WTC11 (cell line): ENCODE measurements at regions not wholly inside any gene's neighbourhood (a gene's known extent, or its start where the extent isn't known, plus 50 kb on each side); places are given as distances from the start of the nearest gene placed in this dataset.

Experiments
- ATAC-seq: fragments of 200-7000 bp; cut with Tn5 transposase; 2 replicates; pipeline ENCODE4 v1.10.0; 2021; ENCODE audit warnings: mild to moderate bottlenecking, moderate library complexity
- CTCF ChIA-PET: fragments of 300-600 bp; sonication (Branson Sonifier 250); formaldehyde crosslinking; loops from one replicate; lab custom pipeline; 2021; ENCODE audit warnings: antibody characterized with exemption; lab: Charles Lee
- POLR2A ChIA-PET: fragments of 350-600 bp; sonication (Branson Sonifier 250); formaldehyde crosslinking; loops from one replicate; lab custom pipeline; 2021; ENCODE audit warnings: antibody characterized with exemption; lab: Charles Lee
- DNase-seq: peaks from one replicate; pipeline ENCODE4 v3.0.0; 2021; ENCODE audit warnings: low spot score
- H3K27ac Mint-ChIP-seq: 2 replicates; pipeline ENCODE4 v1.8.0; 2021; ENCODE audit warnings: mixed read lengths
- H3K27me3 Mint-ChIP-seq: 2 replicates; pipeline ENCODE4 v1.8.0; 2021; ENCODE audit warnings: low read depth, mild to moderate bottlenecking, moderate library complexity, mixed read lengths
- H3K36me3 Mint-ChIP-seq: 2 replicates; pipeline ENCODE4 v1.8.0; 2021; ENCODE audit warnings: mixed read lengths
- H3K4me1 Mint-ChIP-seq: 2 replicates; pipeline ENCODE4 v1.8.0; 2022; ENCODE audit warnings: mixed read lengths
- H3K4me3 Mint-ChIP-seq: 2 replicates; pipeline ENCODE4 v1.8.0; 2021; ENCODE audit warnings: mild to moderate bottlenecking, moderate library complexity, mixed read lengths
- H3K9me3 Mint-ChIP-seq: 2 replicates; pipeline ENCODE4 v1.8.0; 2021; ENCODE audit warnings: mixed read lengths
- CBFB ChIP-seq: sonication (generic); formaldehyde crosslinking; IDR thresholded peaks from 2 replicates; pipeline ENCODE4 v1.8.1; 2022; ENCODE audit warnings: mild to moderate bottlenecking, low read depth, missing genetic modification reagents
- GTF2I ChIP-seq: fragments of 250-450 bp; sonication (Bioruptor Pico); conservative IDR thresholded peaks from 2 replicates; pipeline ENCODE4 v1.4.0; 2021; ENCODE audit warnings: mild to moderate bottlenecking
- JUN ChIP-seq: sonication (generic); formaldehyde crosslinking; IDR thresholded peaks from 2 replicates; pipeline ENCODE4 v1.8.0; 2023; ENCODE audit warnings: mild to moderate bottlenecking, missing genetic modification reagents
- OVOL2 ChIP-seq: fragments of 250-450 bp; sonication (Bioruptor Pico); IDR thresholded peaks from 2 replicates; pipeline ENCODE4 v1.9.0; 2021; ENCODE audit warnings: mild to moderate bottlenecking, borderline replicate concordance
- SMAD4 ChIP-seq: sonication (generic); formaldehyde crosslinking; IDR thresholded peaks from 2 replicates; pipeline ENCODE4 v1.8.0; 2022; ENCODE audit warnings: mild to moderate bottlenecking, missing genetic modification reagents
- TEAD4 ChIP-seq: sonication (generic); formaldehyde crosslinking; IDR thresholded peaks from 2 replicates; pipeline ENCODE4 v1.8.0; 2022; ENCODE audit warnings: mild to moderate bottlenecking, missing genetic modification reagents
- USF1 ChIP-seq: sonication (generic); formaldehyde crosslinking; IDR thresholded peaks from 2 replicates; pipeline ENCODE4 v1.8.0; 2022; ENCODE audit warnings: mild to moderate bottlenecking, missing genetic modification reagents
- ZMAT4 ChIP-seq: fragments of 250-450 bp; sonication (Bioruptor Pico); IDR thresholded peaks from 2 replicates; pipeline ENCODE4 v1.9.0; 2021; ENCODE audit warnings: mild to moderate bottlenecking
- ZNF219 ChIP-seq: sonication (generic); formaldehyde crosslinking; IDR thresholded peaks from 2 replicates; pipeline ENCODE4 v1.8.0; 2023; ENCODE audit warnings: missing genetic modification reagents, mild to moderate bottlenecking, borderline replicate concordance
- ZNF396 ChIP-seq: fragments of 250-450 bp; sonication (Bioruptor Pico); IDR thresholded peaks from 2 replicates; pipeline ENCODE4 v1.8.0; 2021; ENCODE audit warnings: mild to moderate bottlenecking, moderate library complexity, borderline replicate concordance
- ZNF416 ChIP-seq: fragments of 250-450 bp; sonication (Bioruptor Pico); IDR thresholded peaks from 2 replicates; pipeline ENCODE4 v1.9.0; 2021; ENCODE audit warnings: mild to moderate bottlenecking, inconsistent platforms
- TF ChIP-seq, protein P1 (sequence below): sonication (generic); formaldehyde crosslinking; IDR thresholded peaks from 2 replicates; pipeline ENCODE4 v1.8.0; 2023; ENCODE audit warnings: missing genetic modification reagents, mild to moderate bottlenecking, borderline replicate concordance
- TF ChIP-seq, protein P2 (sequence below): sonication (generic); formaldehyde crosslinking; conservative IDR thresholded peaks from 2 replicates; pipeline ENCODE4 v1.8.1; 2022; ENCODE audit warnings: mild to moderate bottlenecking, missing genetic modification reagents
- TF ChIP-seq, protein P3 (sequence below): fragments of 250-450 bp; sonication (Bioruptor Pico); IDR thresholded peaks from 2 replicates; pipeline ENCODE4 v1.9.0; 2021; ENCODE audit warnings: moderate library complexity, mild to moderate bottlenecking, inconsistent platforms, borderline replicate concordance
- TF ChIP-seq, protein P4 (sequence below): fragments of 250-450 bp; sonication (Bioruptor Pico); IDR thresholded peaks from 2 replicates; pipeline ENCODE4 v1.9.0; 2021; ENCODE audit warnings: mild to moderate bottlenecking, borderline replicate concordance
- TF ChIP-seq, protein P5 (sequence below): sonication (generic); formaldehyde crosslinking; IDR thresholded peaks from 2 replicates; pipeline ENCODE4 v1.8.0; 2023; ENCODE audit warnings: missing genetic modification reagents

DNA sequence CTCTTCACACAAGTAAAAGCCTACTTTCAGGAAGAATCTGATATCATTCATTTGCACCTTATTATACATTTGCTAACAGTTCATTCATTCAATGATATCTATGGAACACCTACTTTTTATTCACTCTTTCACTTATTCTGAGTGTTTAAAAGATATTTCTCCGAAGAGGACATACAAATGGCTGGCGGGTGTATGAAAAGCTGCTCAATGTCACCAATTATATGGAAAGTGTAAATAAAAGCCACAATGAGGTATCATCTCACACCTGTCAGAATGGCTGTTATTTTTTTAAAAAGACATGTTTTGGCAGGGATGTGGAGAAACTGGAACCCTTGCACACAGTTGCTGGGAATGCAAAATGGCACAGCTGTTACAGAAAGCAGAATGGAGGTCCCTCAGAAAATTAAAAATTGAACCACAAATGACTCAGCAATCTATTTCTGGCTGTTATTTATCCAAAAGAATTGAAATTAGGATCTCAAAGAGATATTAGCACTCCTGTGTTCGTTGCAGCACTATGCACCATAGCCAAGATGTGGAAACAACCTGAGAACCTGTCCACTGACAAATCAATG, 127.6 kb upstream of the IRS2 start:
- H3K4me1 Mint-ChIP-seq: no peaks in the 10 kb centered on the region
- H3K27me3 Mint-ChIP-seq: no peaks in the 10 kb centered on the region
- ATAC-seq: no peak
- ChIA-PET CTCF (no interaction called here), POLR2A (no interaction called here)
- H3K27ac Mint-ChIP-seq: no peak overlapping the region
- H3K4me3 Mint-ChIP-seq: no peak overlapping the region
- DNase-seq: no peak
- H3K36me3 Mint-ChIP-seq: no peaks in the 10 kb centered on the region
- TF ChIP-seq TEAD4 (CRISPR knock-in tag) (no peak), ZMAT4 (CRISPR knock-in tag) (no peak), OVOL2 (CRISPR knock-in tag) (no peak), ZNF416 (no peak), JUN (no peak), USF1 (CRISPR knock-in tag) (no peak), GTF2I (no peak), CBFB (CRISPR knock-in tag) (no peak), ZNF219 (no peak), SMAD4 (CRISPR knock-in tag) (no peak), ZNF396 (no peak)
- TF ChIP-seq, protein P1, sequence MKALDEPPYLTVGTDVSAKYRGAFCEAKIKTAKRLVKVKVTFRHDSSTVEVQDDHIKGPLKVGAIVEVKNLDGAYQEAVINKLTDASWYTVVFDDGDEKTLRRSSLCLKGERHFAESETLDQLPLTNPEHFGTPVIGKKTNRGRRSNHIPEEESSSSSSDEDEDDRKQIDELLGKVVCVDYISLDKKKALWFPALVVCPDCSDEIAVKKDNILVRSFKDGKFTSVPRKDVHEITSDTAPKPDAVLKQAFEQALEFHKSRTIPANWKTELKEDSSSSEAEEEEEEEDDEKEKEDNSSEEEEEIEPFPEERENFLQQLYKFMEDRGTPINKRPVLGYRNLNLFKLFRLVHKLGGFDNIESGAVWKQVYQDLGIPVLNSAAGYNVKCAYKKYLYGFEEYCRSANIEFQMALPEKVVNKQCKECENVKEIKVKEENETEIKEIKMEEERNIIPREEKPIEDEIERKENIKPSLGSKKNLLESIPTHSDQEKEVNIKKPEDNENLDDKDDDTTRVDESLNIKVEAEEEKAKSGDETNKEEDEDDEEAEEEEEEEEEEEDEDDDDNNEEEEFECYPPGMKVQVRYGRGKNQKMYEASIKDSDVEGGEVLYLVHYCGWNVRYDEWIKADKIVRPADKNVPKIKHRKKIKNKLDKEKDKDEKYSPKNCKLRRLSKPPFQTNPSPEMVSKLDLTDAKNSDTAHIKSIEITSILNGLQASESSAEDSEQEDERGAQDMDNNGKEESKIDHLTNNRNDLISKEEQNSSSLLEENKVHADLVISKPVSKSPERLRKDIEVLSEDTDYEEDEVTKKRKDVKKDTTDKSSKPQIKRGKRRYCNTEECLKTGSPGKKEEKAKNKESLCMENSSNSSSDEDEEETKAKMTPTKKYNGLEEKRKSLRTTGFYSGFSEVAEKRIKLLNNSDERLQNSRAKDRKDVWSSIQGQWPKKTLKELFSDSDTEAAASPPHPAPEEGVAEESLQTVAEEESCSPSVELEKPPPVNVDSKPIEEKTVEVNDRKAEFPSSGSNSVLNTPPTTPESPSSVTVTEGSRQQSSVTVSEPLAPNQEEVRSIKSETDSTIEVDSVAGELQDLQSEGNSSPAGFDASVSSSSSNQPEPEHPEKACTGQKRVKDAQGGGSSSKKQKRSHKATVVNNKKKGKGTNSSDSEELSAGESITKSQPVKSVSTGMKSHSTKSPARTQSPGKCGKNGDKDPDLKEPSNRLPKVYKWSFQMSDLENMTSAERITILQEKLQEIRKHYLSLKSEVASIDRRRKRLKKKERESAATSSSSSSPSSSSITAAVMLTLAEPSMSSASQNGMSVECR (CRISPR knock-in tag): no peak
- TF ChIP-seq, protein P2, sequence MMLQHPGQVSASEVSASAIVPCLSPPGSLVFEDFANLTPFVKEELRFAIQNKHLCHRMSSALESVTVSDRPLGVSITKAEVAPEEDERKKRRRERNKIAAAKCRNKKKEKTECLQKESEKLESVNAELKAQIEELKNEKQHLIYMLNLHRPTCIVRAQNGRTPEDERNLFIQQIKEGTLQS (CRISPR knock-in tag): no peak
- TF ChIP-seq, protein P3, sequence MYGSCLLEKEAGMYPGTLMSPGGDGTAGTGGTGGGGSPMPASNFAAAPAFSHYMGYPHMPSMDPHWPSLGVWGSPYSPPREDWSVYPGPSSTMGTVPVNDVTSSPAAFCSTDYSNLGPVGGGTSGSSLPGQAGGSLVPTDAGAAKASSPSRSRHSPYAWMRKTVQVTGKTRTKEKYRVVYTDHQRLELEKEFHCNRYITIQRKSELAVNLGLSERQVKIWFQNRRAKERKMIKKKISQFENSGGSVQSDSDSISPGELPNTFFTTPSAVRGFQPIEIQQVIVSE: no peak
- TF ChIP-seq, protein P4, sequence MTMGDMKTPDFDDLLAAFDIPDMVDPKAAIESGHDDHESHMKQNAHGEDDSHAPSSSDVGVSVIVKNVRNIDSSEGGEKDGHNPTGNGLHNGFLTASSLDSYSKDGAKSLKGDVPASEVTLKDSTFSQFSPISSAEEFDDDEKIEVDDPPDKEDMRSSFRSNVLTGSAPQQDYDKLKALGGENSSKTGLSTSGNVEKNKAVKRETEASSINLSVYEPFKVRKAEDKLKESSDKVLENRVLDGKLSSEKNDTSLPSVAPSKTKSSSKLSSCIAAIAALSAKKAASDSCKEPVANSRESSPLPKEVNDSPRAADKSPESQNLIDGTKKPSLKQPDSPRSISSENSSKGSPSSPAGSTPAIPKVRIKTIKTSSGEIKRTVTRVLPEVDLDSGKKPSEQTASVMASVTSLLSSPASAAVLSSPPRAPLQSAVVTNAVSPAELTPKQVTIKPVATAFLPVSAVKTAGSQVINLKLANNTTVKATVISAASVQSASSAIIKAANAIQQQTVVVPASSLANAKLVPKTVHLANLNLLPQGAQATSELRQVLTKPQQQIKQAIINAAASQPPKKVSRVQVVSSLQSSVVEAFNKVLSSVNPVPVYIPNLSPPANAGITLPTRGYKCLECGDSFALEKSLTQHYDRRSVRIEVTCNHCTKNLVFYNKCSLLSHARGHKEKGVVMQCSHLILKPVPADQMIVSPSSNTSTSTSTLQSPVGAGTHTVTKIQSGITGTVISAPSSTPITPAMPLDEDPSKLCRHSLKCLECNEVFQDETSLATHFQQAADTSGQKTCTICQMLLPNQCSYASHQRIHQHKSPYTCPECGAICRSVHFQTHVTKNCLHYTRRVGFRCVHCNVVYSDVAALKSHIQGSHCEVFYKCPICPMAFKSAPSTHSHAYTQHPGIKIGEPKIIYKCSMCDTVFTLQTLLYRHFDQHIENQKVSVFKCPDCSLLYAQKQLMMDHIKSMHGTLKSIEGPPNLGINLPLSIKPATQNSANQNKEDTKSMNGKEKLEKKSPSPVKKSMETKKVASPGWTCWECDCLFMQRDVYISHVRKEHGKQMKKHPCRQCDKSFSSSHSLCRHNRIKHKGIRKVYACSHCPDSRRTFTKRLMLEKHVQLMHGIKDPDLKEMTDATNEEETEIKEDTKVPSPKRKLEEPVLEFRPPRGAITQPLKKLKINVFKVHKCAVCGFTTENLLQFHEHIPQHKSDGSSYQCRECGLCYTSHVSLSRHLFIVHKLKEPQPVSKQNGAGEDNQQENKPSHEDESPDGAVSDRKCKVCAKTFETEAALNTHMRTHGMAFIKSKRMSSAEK (CRISPR knock-in tag): no peak
- TF ChIP-seq, protein P5, sequence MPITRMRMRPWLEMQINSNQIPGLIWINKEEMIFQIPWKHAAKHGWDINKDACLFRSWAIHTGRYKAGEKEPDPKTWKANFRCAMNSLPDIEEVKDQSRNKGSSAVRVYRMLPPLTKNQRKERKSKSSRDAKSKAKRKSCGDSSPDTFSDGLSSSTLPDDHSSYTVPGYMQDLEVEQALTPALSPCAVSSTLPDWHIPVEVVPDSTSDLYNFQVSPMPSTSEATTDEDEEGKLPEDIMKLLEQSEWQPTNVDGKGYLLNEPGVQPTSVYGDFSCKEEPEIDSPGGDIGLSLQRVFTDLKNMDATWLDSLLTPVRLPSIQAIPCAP: no peak
- H3K9me3 Mint-ChIP-seq: 0 out of 2 replicates have a peak, but pooled peaks cover 5% of the 10 kb centered on the region
